DND-41 (cell line): ENCODE measurements at regions not wholly inside any gene's neighbourhood (a gene's known extent, or its start where the extent isn't known, plus 50 kb on each side); places are given as distances from the start of the nearest gene placed in this dataset.
"Not testable (repeated sequence)": the region's sequence is repeated elsewhere in the genome, so short reads cannot be mapped to it uniquely, and the experiment has no call there.

ENCODE experiments used
- EZH2 ChIP-seq: IDR thresholded peaks from 3 replicates; pipeline ENCODE4 v1.6.1; 2012; ENCODE audit warnings: borderline replicate concordance, low read depth, mild to moderate bottlenecking, moderate library complexity, low read length, inconsistent platforms; ENCODE audit not compliant: severe bottlenecking
- TF ChIP-seq, protein P1 (sequence below): IDR thresholded peaks from 2 replicates; pipeline ENCODE4 v1.5.1; 2012; ENCODE audit warnings: borderline replicate concordance, low read length, moderate library complexity, mild to moderate bottlenecking; ENCODE audit not compliant: poor library complexity, severe bottlenecking; ENCODE audit errors: extremely low read depth

DNA sequence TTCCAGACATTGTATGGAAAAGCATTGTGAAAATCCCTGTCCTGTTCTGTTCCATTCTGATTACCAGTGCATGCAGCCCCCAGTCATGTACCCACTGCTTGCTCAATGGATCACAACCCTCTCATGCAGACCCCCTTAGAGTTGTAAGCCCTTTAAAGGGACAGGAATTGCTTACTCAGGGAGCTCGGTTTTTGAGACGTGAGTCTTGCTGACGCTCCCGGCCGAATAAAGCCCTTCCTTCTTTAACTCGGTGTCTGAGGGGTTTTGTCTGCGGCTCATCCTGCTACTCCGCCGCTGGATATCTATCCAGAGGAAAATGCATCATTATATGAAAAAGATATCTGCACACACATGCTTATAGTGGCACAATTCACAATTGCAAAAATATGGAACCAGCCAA lies 1425.6 kb downstream of the STIM2 start:
- TF ChIP-seq EZH2, result not testable (repeated sequence)
- TF ChIP-seq, protein P1, sequence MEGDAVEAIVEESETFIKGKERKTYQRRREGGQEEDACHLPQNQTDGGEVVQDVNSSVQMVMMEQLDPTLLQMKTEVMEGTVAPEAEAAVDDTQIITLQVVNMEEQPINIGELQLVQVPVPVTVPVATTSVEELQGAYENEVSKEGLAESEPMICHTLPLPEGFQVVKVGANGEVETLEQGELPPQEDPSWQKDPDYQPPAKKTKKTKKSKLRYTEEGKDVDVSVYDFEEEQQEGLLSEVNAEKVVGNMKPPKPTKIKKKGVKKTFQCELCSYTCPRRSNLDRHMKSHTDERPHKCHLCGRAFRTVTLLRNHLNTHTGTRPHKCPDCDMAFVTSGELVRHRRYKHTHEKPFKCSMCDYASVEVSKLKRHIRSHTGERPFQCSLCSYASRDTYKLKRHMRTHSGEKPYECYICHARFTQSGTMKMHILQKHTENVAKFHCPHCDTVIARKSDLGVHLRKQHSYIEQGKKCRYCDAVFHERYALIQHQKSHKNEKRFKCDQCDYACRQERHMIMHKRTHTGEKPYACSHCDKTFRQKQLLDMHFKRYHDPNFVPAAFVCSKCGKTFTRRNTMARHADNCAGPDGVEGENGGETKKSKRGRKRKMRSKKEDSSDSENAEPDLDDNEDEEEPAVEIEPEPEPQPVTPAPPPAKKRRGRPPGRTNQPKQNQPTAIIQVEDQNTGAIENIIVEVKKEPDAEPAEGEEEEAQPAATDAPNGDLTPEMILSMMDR, result not testable (repeated sequence)
